Activated naive CD8-positive, alpha-beta T cell (primary cell): ENCODE measurements at regions not wholly inside any gene's neighbourhood (a gene's known extent, or its start where the extent isn't known, plus 50 kb on each side); places are given as distances from the start of the nearest gene placed in this dataset.

Source experiments
- H3K27ac Mint-ChIP-seq: one replicate; pipeline ENCODE4 v1.8.0; 2021; ENCODE audit warnings: mixed read lengths
- H3K27me3 Mint-ChIP-seq: one replicate; pipeline ENCODE4 v1.8.0; 2021; ENCODE audit warnings: mixed read lengths
- H3K36me3 Mint-ChIP-seq: one replicate; pipeline ENCODE4 v1.8.0; 2021; ENCODE audit warnings: mixed read lengths
- H3K4me1 Mint-ChIP-seq: one replicate; pipeline ENCODE4 v1.8.0; 2021; ENCODE audit warnings: low read depth, mixed read lengths
- H3K4me3 Mint-ChIP-seq: one replicate; pipeline ENCODE4 v1.8.0; 2021; ENCODE audit warnings: mild to moderate bottlenecking, mixed read lengths
- H3K9me3 Mint-ChIP-seq: one replicate; pipeline ENCODE4 v1.8.0; 2021; ENCODE audit warnings: low read depth, mixed read lengths

DNA sequence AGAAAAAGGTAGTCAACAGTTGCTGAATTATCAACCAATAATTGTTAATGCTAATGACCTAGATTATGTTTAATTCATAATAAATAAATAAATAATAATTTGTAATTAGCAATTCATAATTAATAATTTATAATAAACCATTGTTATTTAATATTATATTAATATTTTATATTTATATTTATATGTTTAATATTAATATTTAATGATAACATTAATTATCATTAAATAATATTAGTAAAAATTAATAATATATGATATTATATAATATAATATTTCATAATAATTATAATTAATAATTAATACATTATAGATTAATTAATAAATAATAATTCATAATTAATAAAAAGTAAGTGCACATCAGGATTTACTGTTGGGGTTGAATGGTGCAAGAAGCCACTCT is 389.4 kb upstream of the RGPD4 start:
- H3K27ac Mint-ChIP-seq, result no peak overlapping the region
- no peaks in the 10 kb centered on the region for H3K4me1 Mint-ChIP-seq
- H3K36me3 Mint-ChIP-seq, result no peaks in the 10 kb centered on the region
- H3K9me3 Mint-ChIP-seq, result peaks cover 11% of the 10 kb centered on the region
- H3K4me3 Mint-ChIP-seq, result no peak overlapping the region
- H3K27me3 Mint-ChIP-seq, result no peaks in the 10 kb centered on the region

- Mint-ChIP-seq H3K4me1 (no peaks in the 10 kb centered on the region), H3K27me3 (no peaks in the 10 kb centered on the region), H3K27ac (no peak overlapping the region), H3K4me3 (no peak overlapping the region), H3K36me3 (no peaks in the 10 kb centered on the region), H3K9me3 (peaks cover 11% of the 10 kb centered on the region)
These were observed 388.9 kb upstream of the RGPD4 start for GRCh38 chr2:107437807-107438206.

- H3K4me1 Mint-ChIP-seq, result no peaks in the 10 kb centered on the region
- no peaks in the 10 kb centered on the region for H3K36me3 Mint-ChIP-seq
- H3K4me3 Mint-ChIP-seq, result no peak overlapping the region
- no peaks in the 10 kb centered on the region for H3K27me3 Mint-ChIP-seq
- no peak overlapping the region for H3K27ac Mint-ChIP-seq
- H3K9me3 Mint-ChIP-seq, result no peaks in the 10 kb centered on the region
These were observed 378.5 kb upstream of the RGPD4 start for GRCh38 chr2:107448160-107448559.

DNA sequence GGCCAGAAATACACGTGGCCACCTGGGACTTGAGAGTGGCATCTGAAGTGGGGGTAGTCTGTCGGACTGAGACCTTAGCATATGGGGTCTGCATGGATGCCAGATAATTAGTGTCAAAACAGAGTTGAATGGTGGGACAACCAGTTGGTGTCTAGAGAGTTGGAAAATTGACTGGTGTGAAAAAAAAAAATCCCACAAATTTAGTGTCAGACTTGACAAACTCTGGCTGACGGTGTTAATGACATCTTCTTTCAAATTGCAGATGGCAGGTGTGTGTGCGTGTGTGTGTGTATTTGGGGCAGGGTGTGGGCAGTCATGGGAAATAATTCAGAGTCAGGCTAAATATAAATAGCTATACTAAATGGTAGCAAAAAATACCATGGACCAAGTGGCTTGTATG is 365.4 kb upstream of the RGPD4 start:
- Mint-ChIP-seq H3K4me3 (no peak overlapping the region), H3K4me1 (no peaks in the 10 kb centered on the region), H3K27ac (no peak overlapping the region), H3K9me3 (peaks cover 9% of the 10 kb centered on the region), H3K36me3 (no peaks in the 10 kb centered on the region), H3K27me3 (no peaks in the 10 kb centered on the region)

GRCh38 chr2:107462181-107462580 is 364.5 kb upstream of the RGPD4 start:
- H3K9me3 Mint-ChIP-seq, result peaks cover 9% of the 10 kb centered on the region
- no peaks in the 10 kb centered on the region for H3K4me1 Mint-ChIP-seq
- no peak overlapping the region for H3K4me3 Mint-ChIP-seq
- H3K27ac Mint-ChIP-seq, result no peak overlapping the region
- no peaks in the 10 kb centered on the region for H3K36me3 Mint-ChIP-seq
- no peaks in the 10 kb centered on the region for H3K27me3 Mint-ChIP-seq

GRCh38 chr2:107466241-107466640 is 360.5 kb upstream of the RGPD4 start:
- Mint-ChIP-seq H3K36me3 (no peaks in the 10 kb centered on the region), H3K27ac (no peak overlapping the region), H3K4me3 (no peak overlapping the region), H3K4me1 (no peaks in the 10 kb centered on the region), H3K9me3 (peaks cover 6% of the 10 kb centered on the region), H3K27me3 (no peaks in the 10 kb centered on the region)

GRCh38 chr2:107466984-107467773 is 359.5 kb upstream of the RGPD4 start:
- Mint-ChIP-seq H3K4me1 (no peaks in the 10 kb centered on the region), H3K27me3 (no peaks in the 10 kb centered on the region), H3K36me3 (no peaks in the 10 kb centered on the region), H3K9me3 (peaks cover 3% of the 10 kb centered on the region), H3K27ac (no peak overlapping the region), H3K4me3 (no peak overlapping the region)

DNA sequence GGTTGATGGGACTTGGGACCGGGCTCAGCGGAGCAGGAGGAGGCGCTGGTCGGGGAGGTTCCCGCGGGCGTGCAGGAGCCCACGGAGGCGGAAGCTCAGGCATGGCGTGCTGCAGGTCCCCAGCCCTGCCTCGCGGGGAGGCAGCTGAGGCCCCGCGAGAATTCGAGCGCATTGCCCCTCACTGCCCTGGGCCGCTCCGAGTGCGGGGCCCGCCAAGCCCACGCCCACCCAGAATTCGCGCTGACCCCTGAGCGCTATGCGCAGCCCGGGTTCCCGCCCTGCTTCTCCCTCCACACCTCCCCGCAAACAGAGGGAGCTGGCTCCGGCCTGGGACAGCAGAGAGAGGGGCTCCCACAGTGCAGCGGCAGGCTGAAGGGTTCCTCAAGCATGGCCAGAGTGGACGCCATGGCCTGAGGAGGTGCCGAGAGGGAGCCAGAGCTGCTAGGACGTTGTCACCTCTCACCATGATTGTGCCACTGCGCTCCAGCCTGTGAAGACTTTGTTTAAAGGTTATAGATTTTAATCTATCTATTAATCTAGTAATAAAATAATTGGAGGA is 357.2 kb upstream of the RGPD4 start:
- peaks cover 6% of the 10 kb centered on the region for H3K9me3 Mint-ChIP-seq
- H3K4me3 Mint-ChIP-seq, result no peak overlapping the region
- H3K27me3 Mint-ChIP-seq, result no peaks in the 10 kb centered on the region

DNA sequence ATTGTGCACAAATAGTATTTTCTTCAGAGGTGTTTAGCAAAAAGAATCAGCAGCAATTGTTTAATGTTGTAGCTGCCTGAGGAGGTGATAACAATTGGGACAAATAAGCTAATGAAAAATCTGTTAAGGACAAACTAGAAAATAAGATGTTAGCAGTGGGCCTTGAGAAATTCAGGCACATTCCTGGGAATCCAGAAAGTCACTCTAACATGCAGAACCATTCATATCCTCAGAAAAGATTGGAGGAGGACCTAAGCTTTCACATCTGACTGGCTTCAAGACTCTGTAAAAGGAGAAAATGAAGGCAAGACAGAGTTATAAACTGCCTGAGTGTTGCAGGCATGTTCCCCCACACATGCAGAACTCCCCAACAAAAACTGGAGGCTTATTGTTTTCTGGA is 353.5 kb upstream of the RGPD4 start:
- Mint-ChIP-seq H3K4me1 (no peaks in the 10 kb centered on the region), H3K27ac (no peak overlapping the region), H3K27me3 (no peaks in the 10 kb centered on the region), H3K36me3 (peaks cover 2% of the 10 kb centered on the region), H3K4me3 (no peak overlapping the region), H3K9me3 (peaks cover 10% of the 10 kb centered on the region)

More for the DNA sequence above, 357.2 kb upstream of the RGPD4 start:
- Mint-ChIP-seq H3K36me3 (no peaks in the 10 kb centered on the region), H3K27ac (no peak overlapping the region), H3K4me1 (no peaks in the 10 kb centered on the region)

DNA sequence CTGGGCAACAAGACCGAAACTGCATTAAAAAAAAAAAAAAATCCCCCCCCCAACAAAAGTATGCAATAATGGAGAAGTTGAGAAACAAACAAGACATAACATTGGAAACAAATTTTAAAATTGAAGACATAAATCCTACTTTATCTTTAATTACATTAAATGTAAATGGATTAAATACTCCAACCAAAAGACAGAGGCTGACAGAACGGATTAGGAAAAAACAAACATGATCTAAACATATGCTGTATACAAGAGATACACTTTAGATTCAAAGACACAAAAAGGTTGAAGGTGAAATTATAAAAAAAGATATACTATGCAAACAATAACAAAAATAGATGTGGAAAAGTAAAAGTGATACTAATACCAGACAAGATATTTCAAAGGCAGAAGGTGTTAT is 350.8 kb upstream of the RGPD4 start:
- peaks cover 13% of the 10 kb centered on the region for H3K9me3 Mint-ChIP-seq
- H3K27ac Mint-ChIP-seq, result no peak overlapping the region
- H3K27me3 Mint-ChIP-seq, result no peaks in the 10 kb centered on the region
- no peaks in the 10 kb centered on the region for H3K4me1 Mint-ChIP-seq
- H3K36me3 Mint-ChIP-seq, result peaks cover 2% of the 10 kb centered on the region
- no peak overlapping the region for H3K4me3 Mint-ChIP-seq

DNA sequence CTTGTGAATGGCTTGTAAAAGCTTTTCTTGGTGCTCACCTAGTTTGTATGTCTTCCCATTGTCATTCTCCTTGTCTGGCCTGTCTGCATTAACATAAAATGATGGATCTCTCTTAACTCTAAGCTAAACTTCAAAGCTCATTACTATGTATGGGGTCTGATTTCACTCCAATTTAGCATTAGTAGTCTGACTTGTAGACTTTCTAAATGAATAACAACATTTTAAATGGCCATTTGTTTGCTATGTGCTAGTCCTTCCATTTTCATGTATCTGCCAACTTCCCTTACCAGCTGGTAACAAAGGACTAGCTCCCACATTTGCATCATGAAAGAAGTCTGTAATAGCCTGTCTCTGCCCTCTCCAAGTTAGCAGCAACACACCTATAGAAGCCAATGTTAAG is 324.2 kb upstream of the RGPD4 start:
- Mint-ChIP-seq H3K9me3 (no peaks in the 10 kb centered on the region), H3K27ac (no peak overlapping the region), H3K4me1 (no peaks in the 10 kb centered on the region), H3K4me3 (no peak overlapping the region), H3K36me3 (no peaks in the 10 kb centered on the region), H3K27me3 (no peaks in the 10 kb centered on the region)

- no peak overlapping the region for H3K27ac Mint-ChIP-seq
- H3K4me3 Mint-ChIP-seq, result no peak overlapping the region
- no peaks in the 10 kb centered on the region for H3K9me3 Mint-ChIP-seq
- no peaks in the 10 kb centered on the region for H3K27me3 Mint-ChIP-seq
- no peaks in the 10 kb centered on the region for H3K36me3 Mint-ChIP-seq
- no peaks in the 10 kb centered on the region for H3K4me1 Mint-ChIP-seq
These were observed 314.5 kb upstream of the RGPD4 start for GRCh38 chr2:107511970-107512789.

- H3K4me3 Mint-ChIP-seq, result no peak overlapping the region
- H3K27ac Mint-ChIP-seq, result no peak overlapping the region
- no peaks in the 10 kb centered on the region for H3K27me3 Mint-ChIP-seq
- H3K36me3 Mint-ChIP-seq, result no peaks in the 10 kb centered on the region
- no peaks in the 10 kb centered on the region for H3K4me1 Mint-ChIP-seq
- H3K9me3 Mint-ChIP-seq, result no peaks in the 10 kb centered on the region
These were observed 301.3 kb upstream of the RGPD4 start for GRCh38 chr2:107525406-107525805.

DNA sequence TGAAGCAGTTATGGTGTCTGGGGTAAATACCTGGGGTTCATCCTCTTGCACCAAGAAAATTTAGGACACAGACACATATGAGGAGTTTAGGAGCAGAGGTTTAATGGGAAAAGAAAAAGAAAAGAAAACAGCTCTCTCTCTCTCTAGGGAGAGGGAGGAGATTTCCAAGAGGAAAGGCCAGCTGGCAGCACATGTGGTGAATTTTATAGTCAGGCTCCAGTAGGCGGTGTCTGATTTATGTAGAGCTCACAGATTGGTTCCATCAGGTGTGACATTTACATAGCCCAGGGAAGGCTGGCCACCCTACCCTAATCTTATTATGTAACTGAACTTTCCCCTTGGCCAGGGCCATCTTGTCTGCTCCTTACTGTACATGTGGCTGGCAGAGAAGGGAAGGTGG is 297.5 kb upstream of the RGPD4 start:
- no peaks in the 10 kb centered on the region for H3K27me3 Mint-ChIP-seq

DNA sequence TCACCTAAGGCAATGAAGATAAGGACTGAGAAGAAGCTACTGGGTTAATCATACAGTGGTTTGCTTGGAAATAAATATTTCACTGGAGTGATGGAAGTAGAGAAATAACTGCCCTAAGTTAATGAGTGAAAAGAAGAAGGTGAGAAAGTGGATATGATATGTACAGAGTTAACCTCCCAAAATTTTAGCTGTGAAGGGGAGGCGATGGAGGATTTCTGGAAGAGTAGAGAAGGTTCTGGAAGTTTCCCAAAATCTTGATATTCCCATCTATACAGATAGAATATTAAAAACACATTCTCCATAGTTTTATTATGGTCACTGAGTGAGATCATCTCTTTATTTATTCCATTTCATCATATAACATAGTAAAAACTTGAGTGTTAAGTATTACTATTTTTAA is 296.6 kb upstream of the RGPD4 start:
- Mint-ChIP-seq H3K4me3 (no peak overlapping the region), H3K27ac (no peak overlapping the region), H3K36me3 (no peaks in the 10 kb centered on the region), H3K4me1 (no peaks in the 10 kb centered on the region), H3K9me3 (no peaks in the 10 kb centered on the region), H3K27me3 (no peaks in the 10 kb centered on the region)

More for the DNA sequence above, 297.5 kb upstream of the RGPD4 start:
- H3K36me3 Mint-ChIP-seq, result no peaks in the 10 kb centered on the region
- H3K4me3 Mint-ChIP-seq, result no peak overlapping the region
- H3K4me1 Mint-ChIP-seq, result no peaks in the 10 kb centered on the region
- no peaks in the 10 kb centered on the region for H3K9me3 Mint-ChIP-seq
- no peak overlapping the region for H3K27ac Mint-ChIP-seq
